Epithelial cell of esophagus (primary cell): ENCODE measurements at regions not wholly inside any gene's neighbourhood (a gene's known extent, or its start where the extent isn't known, plus 50 kb on each side); places are given as distances from the start of the nearest gene placed in this dataset.

Experiments
- DNase-seq: peaks from one replicate; pipeline ENCODE4 v3.0.0; 2010; ENCODE audit warnings: low read depth
- H3K4me3 ChIP-seq: 2 replicates; pipeline ENCODE4 v1.5.1; 2011; ENCODE audit warnings: mild to moderate bottlenecking, low read length, control low read depth
- TF ChIP-seq, protein P1 (sequence below): IDR thresholded peaks from 2 replicates; pipeline ENCODE4 v1.5.1; 2011; ENCODE audit warnings: low read depth, mild to moderate bottlenecking, low read length, control low read depth, inconsistent platforms; ENCODE audit not compliant: insufficient read depth; ENCODE audit errors: missing control alignments

- TF ChIP-seq, protein P1, sequence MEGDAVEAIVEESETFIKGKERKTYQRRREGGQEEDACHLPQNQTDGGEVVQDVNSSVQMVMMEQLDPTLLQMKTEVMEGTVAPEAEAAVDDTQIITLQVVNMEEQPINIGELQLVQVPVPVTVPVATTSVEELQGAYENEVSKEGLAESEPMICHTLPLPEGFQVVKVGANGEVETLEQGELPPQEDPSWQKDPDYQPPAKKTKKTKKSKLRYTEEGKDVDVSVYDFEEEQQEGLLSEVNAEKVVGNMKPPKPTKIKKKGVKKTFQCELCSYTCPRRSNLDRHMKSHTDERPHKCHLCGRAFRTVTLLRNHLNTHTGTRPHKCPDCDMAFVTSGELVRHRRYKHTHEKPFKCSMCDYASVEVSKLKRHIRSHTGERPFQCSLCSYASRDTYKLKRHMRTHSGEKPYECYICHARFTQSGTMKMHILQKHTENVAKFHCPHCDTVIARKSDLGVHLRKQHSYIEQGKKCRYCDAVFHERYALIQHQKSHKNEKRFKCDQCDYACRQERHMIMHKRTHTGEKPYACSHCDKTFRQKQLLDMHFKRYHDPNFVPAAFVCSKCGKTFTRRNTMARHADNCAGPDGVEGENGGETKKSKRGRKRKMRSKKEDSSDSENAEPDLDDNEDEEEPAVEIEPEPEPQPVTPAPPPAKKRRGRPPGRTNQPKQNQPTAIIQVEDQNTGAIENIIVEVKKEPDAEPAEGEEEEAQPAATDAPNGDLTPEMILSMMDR = no peak
- DNase-seq = no peak
- no peak overlapping the region for H3K4me3 ChIP-seq
Observed at GRCh38 chrX:110414679-110415439, 56.2 kb downstream of the RTL9 start.

DNA sequence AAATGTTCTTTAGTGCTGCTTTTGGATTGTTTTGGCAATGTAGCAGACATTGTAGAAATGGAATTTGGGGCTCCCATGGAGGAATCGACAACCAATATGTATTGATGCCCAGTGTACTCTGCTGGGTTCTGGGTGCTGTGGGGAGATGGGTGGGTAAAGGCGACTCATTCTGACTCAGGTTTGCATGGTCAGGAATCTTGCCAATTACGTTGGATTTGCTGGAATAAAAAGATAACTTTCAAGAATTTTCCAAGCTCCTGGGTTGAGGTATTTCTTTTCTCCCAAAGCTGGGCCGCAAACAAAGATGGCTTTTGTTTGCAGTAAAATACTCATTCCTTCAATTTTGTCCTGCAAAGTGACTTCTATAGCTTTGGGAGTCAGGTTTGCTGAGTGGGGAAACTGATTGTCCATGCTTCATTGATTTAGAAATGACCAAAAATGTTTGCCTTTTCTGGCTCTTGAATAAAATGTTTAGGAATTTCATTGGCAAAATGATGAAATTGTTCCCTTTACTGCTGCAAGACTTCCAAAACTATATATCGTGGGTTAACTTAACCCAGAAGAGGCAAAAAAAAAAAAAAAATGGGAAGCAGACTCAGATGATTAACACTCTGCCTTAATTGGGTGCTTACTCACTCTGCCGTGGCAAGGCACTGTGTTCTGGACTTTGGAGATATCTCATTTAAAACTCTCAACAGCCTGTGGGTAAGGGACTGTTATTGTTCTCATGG is 57.0 kb downstream of the RTL9 start:
- TF ChIP-seq, protein P1 = no peak
- peak; percentile 25 for DNase-seq
- no peak overlapping the region for H3K4me3 ChIP-seq

GRCh38 chrX:110417128-110417527 is 58.5 kb downstream of the RTL9 start:
- no peak for DNase-seq
- no peak overlapping the region for H3K4me3 ChIP-seq
- TF ChIP-seq, protein P1 = no peak

- TF ChIP-seq, protein P1 = peak; percentile 58
- DNase-seq = peak; percentile 55
- H3K4me3 ChIP-seq = no peak overlapping the region
Observed at GRCh38 chrX:110418316-110419235, 59.9 kb downstream of the RTL9 start.

- TF ChIP-seq, protein P1 = no peak
- no peak overlapping the region for H3K4me3 ChIP-seq
Observed at GRCh38 chrX:110419512-110419911, 60.9 kb downstream of the RTL9 start.

GRCh38 chrX:110420771-110421499 is 62.3 kb downstream of the RTL9 start:
- TF ChIP-seq, protein P1 = peak; percentile 40
- H3K4me3 ChIP-seq = no peak overlapping the region
- no peak for DNase-seq

More at GRCh38 chrX:110419512-110419911, 60.9 kb downstream of the RTL9 start:
- DNase-seq = no peak
